GM12878 (cell line): ENCODE measurements at regions not wholly inside any gene's neighbourhood (a gene's known extent, or its start where the extent isn't known, plus 50 kb on each side); places are given as distances from the start of the nearest gene placed in this dataset.

Experiments
- ATAC-seq: fragments of 200-7000 bp; cut with Tn5 transposase; 3 replicates; pipeline ENCODE4 v1.9.1; 2020; ENCODE audit warnings: mild to moderate bottlenecking, moderate library complexity
- BruUV-seq: library from RNA; stranded (reverse); fragments of 400-500 nt; replicated peaks from 2 replicates; lab custom pipeline; 2021; lab: Mats Ljungman, UMichigan
- CTCF ChIA-PET: fragments of 300-600 bp; sonication (Branson Sonifier 250); formaldehyde crosslinking; extraction: SDS; loops from one replicate; lab custom pipeline; 2021; ENCODE audit warnings: inconsistent platforms; lab: Yijun Ruan, JAX
- POLR2A ChIA-PET: fragments of 350-600 bp; formaldehyde crosslinking; extraction: SDS; loops from one replicate; lab custom pipeline; 2021; ENCODE audit warnings: inconsistent platforms; lab: Charles Lee
- RAD21 ChIA-PET: fragments of 300-600 bp; sonication (Branson Sonifier 250); formaldehyde crosslinking; loops from one replicate; lab custom pipeline; 2023; ENCODE audit warnings: antibody characterized with exemption; ENCODE audit not compliant: unreplicated experiment; lab: Charles Lee
- SMC1A ChIA-PET: fragments of 300-600 bp; sonication (Branson Sonifier 250); formaldehyde crosslinking; loops from one replicate; lab custom pipeline; 2023; ENCODE audit not compliant: unreplicated experiment, uncharacterized antibody; lab: Charles Lee
- DNase-seq: peaks from one replicate; pipeline ENCODE4 v3.0.0-alpha.2; 2011; ENCODE audit warnings: low read depth, low spot score
- FAIRE-seq: peaks from 3 replicates; lab custom pipeline; 2011; peaks lifted over from hg19 to GRCh38; lab: Jason Lieb, UNC
- H2AFZ ChIP-seq: 2 replicates; pipeline ENCODE4 v1.6.0; 2011; ENCODE audit warnings: low read depth, low read length, control low read depth; ENCODE audit not compliant: control insufficient read depth
- H3K27ac ChIP-seq: 2 replicates; pipeline ENCODE4 v1.5.1; 2011; ENCODE audit warnings: control low read depth; ENCODE audit not compliant: control insufficient read depth, insufficient read depth
- H3K27me3 ChIP-seq, 2 experiments: replicated peaks in 1 of 2; 2 replicates each; pipeline versions ENCODE4 v1.6.0 to v1.6.1; 2011; ENCODE audit warnings: low read length in 1 of 2; ENCODE audit not compliant: control insufficient read depth in 2 of 2, insufficient read depth in 2 of 2
- H3K36me3 ChIP-seq, 2 experiments: 2 replicates each; pipeline ENCODE4 v1.5.1; 2011; ENCODE audit warnings: low read length in 1 of 2; ENCODE audit not compliant: control insufficient read depth in 2 of 2, insufficient read depth in 2 of 2
- H3K4me1 ChIP-seq: 2 replicates; pipeline ENCODE4 v1.6.1; 2011; ENCODE audit warnings: mild to moderate bottlenecking, low read length, moderate library complexity, mixed read lengths; ENCODE audit not compliant: control insufficient read depth, insufficient read depth
- H3K4me2 ChIP-seq: 2 replicates; pipeline ENCODE4 v1.6.0; 2011; ENCODE audit warnings: control low read depth; ENCODE audit not compliant: control insufficient read depth, insufficient read depth
- H3K4me3 ChIP-seq: fragments of 200-600 bp; sonication (generic); 2 replicates; pipeline ENCODE4 v1.5.1; 2016
- H3K79me2 ChIP-seq: 2 replicates; pipeline ENCODE4 v1.6.0; 2011; ENCODE audit warnings: low read length; ENCODE audit not compliant: control insufficient read depth, insufficient read depth
- H3K9ac ChIP-seq: 2 replicates; pipeline ENCODE4 v1.8.0; 2011; ENCODE audit warnings: low read length, control low read depth, mixed read lengths; ENCODE audit not compliant: control insufficient read depth, insufficient read depth
- H3K9me3 ChIP-seq: replicated peaks from 3 replicates; pipeline ENCODE4 v1.5.1; 2011; ENCODE audit warnings: mild to moderate bottlenecking, low read length; ENCODE audit not compliant: control insufficient read depth, insufficient read depth
- H4K20me1 ChIP-seq: 2 replicates; pipeline ENCODE4 v1.6.0; 2011; ENCODE audit not compliant: control insufficient read depth, insufficient read depth
- BRCA1 ChIP-seq: IDR thresholded peaks from 2 replicates; pipeline ENCODE4 v1.6.1; 2011; ENCODE audit warnings: low read depth, low read length, improper control_type of control experiment
- E2F4 ChIP-seq: IDR thresholded peaks from 2 replicates; pipeline ENCODE4 v1.6.1; 2012; ENCODE audit warnings: low read depth, low read length, improper control_type of control experiment
- EED ChIP-seq: sonication (generic); IDR thresholded peaks from 2 replicates; pipeline ENCODE4 v1.6.1; 2016; ENCODE audit warnings: antibody characterized with exemption, low read depth
- GABPA ChIP-seq: IDR thresholded peaks from 2 replicates; pipeline ENCODE4 v1.6.1; 2014; ENCODE audit warnings: antibody characterized with exemption, low read depth, mild to moderate bottlenecking, inconsistent platforms
- IRF5 ChIP-seq: fragments of 450-650 bp; IDR thresholded peaks from 2 replicates; pipeline ENCODE4 v1.6.1; 2017; ENCODE audit warnings: borderline replicate concordance
- LARP7 ChIP-seq: fragments of 450-650 bp; IDR thresholded peaks from 2 replicates; pipeline ENCODE4 v1.6.1; 2017; ENCODE audit warnings: mild to moderate bottlenecking
- PAX5 ChIP-seq: IDR thresholded peaks from 2 replicates; pipeline ENCODE4 v1.6.1; 2011; ENCODE audit warnings: low read depth, low read length, borderline replicate concordance
- POLR2AphosphoS5 ChIP-seq: IDR thresholded peaks from 2 replicates; pipeline ENCODE4 v1.6.1; 2011; ENCODE audit warnings: mild to moderate bottlenecking, low read length, inconsistent platforms
- SIN3A ChIP-seq: IDR thresholded peaks from 2 replicates; pipeline ENCODE4 v1.6.1; 2012; ENCODE audit warnings: low read depth, low read length, improper control_type of control experiment
- SMARCA5 ChIP-seq: fragments of 450-650 bp; IDR thresholded peaks from 2 replicates; pipeline ENCODE4 v1.6.1; 2017; ENCODE audit warnings: mild to moderate bottlenecking
- SREBF2 ChIP-seq: IDR thresholded peaks from 2 replicates; pipeline ENCODE4 v1.6.1; 2012; ENCODE audit warnings: mild to moderate bottlenecking, low read length
- YBX1 ChIP-seq: fragments of 450-650 bp; IDR thresholded peaks from 2 replicates; pipeline ENCODE4 v1.6.1; 2016; ENCODE audit warnings: antibody characterized with exemption
- ZNF274 ChIP-seq: IDR thresholded peaks from one replicate; pipeline ENCODE4 v1.8.0; 2011; ENCODE audit not compliant: insufficient read length, insufficient read depth
- WGBS: methylation state at CpG from one replicate; pipeline ENCODE4 v1.1.6; 2016; ENCODE audit warnings: low lambda C conversion rate; ENCODE audit not compliant: insufficient replicate concordance, insufficient coverage; ENCODE audit errors: missing lambda C conversion rate; 5-methylcytosine and 5-hydroxymethylcytosine counted together
- in situ Hi-C: fragments of 300-500 bp; cut with MboI; formaldehyde crosslinking; loops from 9 replicates; pipeline ENCODE4 v1.14.3; 2018; ENCODE audit warnings: mixed read lengths
- intact Hi-C: fragments of 100-400 bp; cut with micrococcal nuclease; formaldehyde crosslinking; loops from one replicate; pipeline ENCODE4 v1.14.2; 2022; ENCODE audit not compliant: unreplicated experiment

GRCh38 chr17:5661491-5662125 lies 77.3 kb upstream of the NLRP1 start:
- TF ChIP-seq E2F4: no peak
- no peak for TF ChIP-seq LARP7
- no peak for TF ChIP-seq POLR2AphosphoS5
- no peak for TF ChIP-seq ZNF274
- no peak for TF ChIP-seq SMARCA5
- TF ChIP-seq PAX5: no peak
- RAD21 ChIA-PET: no interaction called here
- WGBS: 54% methylated on average over 10 of the region's 10 CpGs
- H3K36me3 ChIP-seq: no peaks in the 10 kb centered on the region
- H4K20me1 ChIP-seq: no peaks in the 10 kb centered on the region
- ATAC-seq (no peak), FAIRE-seq (no peak), DNase-seq (no peak)
- H3K27me3 ChIP-seq: no peaks in the 10 kb centered on the region
- peaks cover 3% of the 10 kb centered on the region; the same call in 1 of the 2 replicates for H3K4me1 ChIP-seq
- no peak overlapping the region for H3K9ac ChIP-seq
- in situ Hi-C loops (no loop called here), intact Hi-C loops (no loop called here)
- no peaks in the 10 kb centered on the region for H3K9me3 ChIP-seq
- no peaks in the 10 kb centered on the region for H3K79me2 ChIP-seq
- H3K27ac ChIP-seq: no peak overlapping the region
- SMC1A ChIA-PET: no interaction called here
- H3K4me2 ChIP-seq: no peak overlapping the region
- BruUV-seq: no TSS peak
- H2AFZ ChIP-seq: no peak overlapping the region
- no peak overlapping the region for H3K4me3 ChIP-seq
- POLR2A ChIA-PET: no interaction called here
- CTCF ChIA-PET: no interaction called here

- CTCF ChIA-PET: no interaction called here
- TF ChIP-seq SREBF2: no peak
- no peak for TF ChIP-seq SIN3A
- TF ChIP-seq YBX1: no peak
- no peak for TF ChIP-seq IRF5
- TF ChIP-seq BRCA1: no peak
- no peak for TF ChIP-seq EED
- no peak for TF ChIP-seq GABPA
- POLR2A ChIA-PET: no interaction called here
- H3K27ac ChIP-seq: no peak overlapping the region
- H3K9me3 ChIP-seq: no peaks in the 10 kb centered on the region
- FAIRE-seq (no peak), DNase-seq (no peak), ATAC-seq (no peak)
- no peaks in the 10 kb centered on the region for H3K36me3 ChIP-seq
- no TSS peak for BruUV-seq
- no peak overlapping the region for H3K4me3 ChIP-seq
- H3K79me2 ChIP-seq: no peaks in the 10 kb centered on the region
- peaks cover 3% of the 10 kb centered on the region; the same call in 1 of the 2 replicates for H3K4me1 ChIP-seq
- no peak overlapping the region for H3K4me2 ChIP-seq
- in situ Hi-C loops (no loop called here), intact Hi-C loops (no loop called here)
- no peak overlapping the region for H2AFZ ChIP-seq
- no peaks in the 10 kb centered on the region for H4K20me1 ChIP-seq
- no peaks in the 10 kb centered on the region for H3K27me3 ChIP-seq
- SMC1A ChIA-PET: no interaction called here
- H3K9ac ChIP-seq: no peak overlapping the region
- RAD21 ChIA-PET: no interaction called here
- 10% methylated on average over 7 of the region's 7 CpGs for WGBS
These were observed 78.2 kb upstream of the NLRP1 start for GRCh38 chr17:5662409-5663085.
